Fibroblast of villous mesenchyme (primary cell): ENCODE measurements at regions not wholly inside any gene's neighbourhood (a gene's known extent, or its start where the extent isn't known, plus 50 kb on each side); places are given as distances from the start of the nearest gene placed in this dataset.
A peak's percentile ranks its signal among the peaks of the same experiment; 100 is the strongest.

Source experiments
- DNase-seq: peaks from one replicate; pipeline ENCODE4 v3.0.0-alpha.2; 2010; ENCODE audit warnings: low read depth
- H3K4me3 ChIP-seq: 2 replicates; pipeline ENCODE4 v1.5.1; 2011; ENCODE audit warnings: low read depth, mild to moderate bottlenecking, low read length
- TF ChIP-seq, protein P1 (sequence below): IDR thresholded peaks from 2 replicates; pipeline ENCODE4 v1.5.1; 2012; ENCODE audit warnings: low read depth, mild to moderate bottlenecking, low read length; ENCODE audit not compliant: insufficient read depth

DNA sequence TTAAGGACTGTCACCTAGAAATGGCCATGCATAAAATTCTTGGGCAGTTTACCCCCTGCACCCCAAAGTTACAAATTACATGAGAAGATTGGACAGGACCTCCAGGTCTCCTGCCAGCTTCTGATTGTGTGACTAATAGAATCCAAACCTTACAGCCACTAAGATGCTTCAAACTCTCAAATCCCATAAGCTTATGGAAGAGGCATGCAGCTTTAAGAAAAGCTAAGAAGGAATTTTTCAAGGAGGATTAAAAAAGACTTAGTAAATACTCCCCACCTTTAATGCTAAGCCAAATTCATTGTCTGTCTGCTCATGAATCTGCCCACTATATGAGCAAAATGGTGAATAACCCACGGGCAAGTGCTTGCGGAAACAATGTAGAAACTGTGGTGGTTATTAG is 86.3 kb downstream of the MAIP1 start:
- TF ChIP-seq, protein P1, sequence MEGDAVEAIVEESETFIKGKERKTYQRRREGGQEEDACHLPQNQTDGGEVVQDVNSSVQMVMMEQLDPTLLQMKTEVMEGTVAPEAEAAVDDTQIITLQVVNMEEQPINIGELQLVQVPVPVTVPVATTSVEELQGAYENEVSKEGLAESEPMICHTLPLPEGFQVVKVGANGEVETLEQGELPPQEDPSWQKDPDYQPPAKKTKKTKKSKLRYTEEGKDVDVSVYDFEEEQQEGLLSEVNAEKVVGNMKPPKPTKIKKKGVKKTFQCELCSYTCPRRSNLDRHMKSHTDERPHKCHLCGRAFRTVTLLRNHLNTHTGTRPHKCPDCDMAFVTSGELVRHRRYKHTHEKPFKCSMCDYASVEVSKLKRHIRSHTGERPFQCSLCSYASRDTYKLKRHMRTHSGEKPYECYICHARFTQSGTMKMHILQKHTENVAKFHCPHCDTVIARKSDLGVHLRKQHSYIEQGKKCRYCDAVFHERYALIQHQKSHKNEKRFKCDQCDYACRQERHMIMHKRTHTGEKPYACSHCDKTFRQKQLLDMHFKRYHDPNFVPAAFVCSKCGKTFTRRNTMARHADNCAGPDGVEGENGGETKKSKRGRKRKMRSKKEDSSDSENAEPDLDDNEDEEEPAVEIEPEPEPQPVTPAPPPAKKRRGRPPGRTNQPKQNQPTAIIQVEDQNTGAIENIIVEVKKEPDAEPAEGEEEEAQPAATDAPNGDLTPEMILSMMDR = no peak
- DNase-seq = no peak
- H3K4me3 ChIP-seq = no peak overlapping the region

DNA sequence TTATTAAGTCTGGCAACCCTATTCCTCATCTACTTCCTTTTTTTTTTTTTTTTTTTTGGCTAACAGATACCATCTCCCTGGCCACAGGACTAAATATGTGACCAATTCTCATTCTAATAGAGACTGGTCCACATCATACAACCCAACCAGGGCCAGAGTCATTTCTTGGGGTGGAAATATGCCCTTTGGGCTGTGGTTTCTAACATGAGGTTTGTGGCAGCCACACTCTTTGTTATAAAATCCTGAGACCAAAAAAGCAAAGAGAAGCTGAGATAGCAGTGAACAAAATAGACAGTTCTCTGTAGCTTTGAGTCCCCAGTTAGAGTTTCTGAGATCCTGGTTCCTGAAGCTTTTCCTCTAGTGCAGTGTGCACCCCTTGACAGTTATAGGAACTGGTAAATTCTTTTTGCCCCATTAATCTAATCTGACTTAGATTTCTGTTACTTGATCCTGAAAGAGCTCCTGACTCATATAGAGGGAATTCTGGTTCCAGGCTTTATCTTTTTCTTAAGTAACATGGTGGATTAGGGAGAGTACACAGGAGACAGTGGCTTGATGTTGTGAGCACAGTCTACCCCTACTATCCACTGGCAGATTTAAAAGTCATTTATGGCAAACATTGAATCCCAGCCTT is 86.8 kb downstream of the MAIP1 start:
- TF ChIP-seq, protein P1 = no peak
- H3K4me3 ChIP-seq = no peak overlapping the region
- peak; percentile 97 for DNase-seq

DNA sequence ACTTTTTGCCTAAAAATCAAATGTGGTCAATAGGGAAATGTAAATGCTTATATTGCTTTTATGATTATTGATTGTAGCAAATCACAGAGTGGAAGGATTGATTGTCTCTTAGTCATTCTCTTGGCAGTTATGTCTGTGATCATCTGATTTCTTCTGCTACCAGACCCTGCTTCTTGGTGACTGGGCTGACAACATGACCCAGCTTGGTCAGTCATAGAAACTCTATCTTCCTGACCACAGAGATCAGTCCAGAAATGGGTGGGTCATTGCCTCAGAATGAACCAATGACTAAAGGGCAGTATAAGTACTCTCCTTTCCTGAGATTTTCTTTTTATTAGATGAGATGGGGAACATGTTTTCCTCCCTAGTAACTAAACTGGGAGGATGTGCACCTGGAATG is 87.6 kb downstream of the MAIP1 start:
- TF ChIP-seq, protein P1 = no peak

DNA sequence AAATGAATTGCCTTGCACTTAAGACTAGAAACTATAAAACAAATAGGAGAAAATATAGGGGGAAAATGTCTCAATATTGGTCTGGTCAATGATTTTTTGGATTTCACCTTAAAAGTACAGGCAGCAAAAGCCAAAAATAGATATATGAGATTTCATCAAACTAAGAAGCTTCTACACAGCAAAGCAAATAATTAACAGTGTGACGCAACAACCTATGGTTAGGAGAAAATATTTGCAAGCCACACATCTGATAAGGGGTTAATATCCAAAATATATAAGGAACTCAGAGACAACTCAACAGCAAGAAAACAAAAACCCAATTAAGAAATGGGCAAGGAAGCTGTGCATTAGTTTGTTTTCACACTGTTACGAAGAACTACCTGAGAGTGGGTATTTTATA is 89.1 kb downstream of the MAIP1 start:
- peak; percentile 68 for DNase-seq
- no peak overlapping the region for H3K4me3 ChIP-seq
- TF ChIP-seq, protein P1 = no peak

More for the DNA sequence above, 87.6 kb downstream of the MAIP1 start:
- peak; percentile 88 for DNase-seq
- no peak overlapping the region for H3K4me3 ChIP-seq

DNA sequence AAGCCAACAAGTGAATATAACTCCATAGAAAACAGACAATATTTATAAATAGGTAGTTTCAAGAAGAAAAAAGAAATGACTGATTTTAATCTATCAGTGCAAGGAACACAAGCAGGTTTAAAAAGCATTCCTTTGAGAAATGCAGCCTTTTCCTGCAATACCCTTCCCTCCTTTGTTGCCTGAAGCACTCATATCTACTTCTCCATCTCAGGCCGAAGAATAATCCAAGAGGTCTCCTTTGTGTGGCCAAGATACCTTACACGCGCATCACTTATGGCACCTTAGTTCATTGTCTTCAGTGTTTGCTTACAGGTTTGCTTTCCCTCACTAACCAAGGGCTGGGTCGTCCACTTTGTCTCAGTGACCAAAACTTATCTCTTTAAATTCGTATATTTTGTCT is 93.0 kb downstream of the MAIP1 start:
- no peak for DNase-seq
- H3K4me3 ChIP-seq = no peak overlapping the region
- TF ChIP-seq, protein P1 = no peak

DNA sequence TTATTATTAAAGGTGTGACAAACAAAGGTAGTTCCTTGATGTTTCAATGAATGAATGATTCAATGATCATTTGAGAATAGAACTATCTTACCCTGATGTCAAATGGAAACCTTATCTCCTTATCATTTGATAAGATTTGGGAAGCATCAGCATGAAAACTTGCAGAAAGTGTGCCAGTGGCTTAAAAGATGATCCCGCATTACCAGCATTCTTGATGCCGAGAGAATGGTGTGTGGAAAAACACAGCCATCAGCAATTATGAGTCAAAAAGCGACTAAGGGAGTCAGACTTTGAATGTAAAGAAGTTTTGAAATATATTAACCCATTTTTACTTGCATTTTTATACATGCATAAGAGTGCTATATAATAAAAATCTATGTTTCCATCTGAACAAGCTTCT is 93.7 kb downstream of the MAIP1 start:
- H3K4me3 ChIP-seq = no peak overlapping the region
- TF ChIP-seq, protein P1 = no peak
- no peak for DNase-seq
